ENCODE measurements at regions not wholly inside any gene's neighbourhood (a gene's known extent, or its start where the extent isn't known, plus 50 kb on each side); places are given as distances from the start of the nearest gene placed in this dataset.

- CTCF ChIA-PET = no interaction called here
- ATAC-seq (no peak), DNase-seq (no peak)
- H3K9me3 ChIP-seq (ENCODE audit: control insufficient read depth in 2 of 3, low read length in 3 of 3) = no peaks in the 10 kb centered on the region
- no peaks in the 10 kb centered on the region for H3K27me3 ChIP-seq (ENCODE audit: control insufficient read depth in 2 of 2, insufficient read depth in 2 of 2, low read length in 2 of 2)
- H3K4me1 Mint-ChIP-seq = peaks cover 0 to 3% (median 0%) of the 10 kb centered on the region in 7 donors
- no peaks in the 10 kb centered on the region for H3K9me3 Mint-ChIP-seq
- H3K27me3 Mint-ChIP-seq = peaks cover 0 to 27% (median 23%) of the 10 kb centered on the region in 5 donors
- no peak overlapping the region for H3K4me3 ChIP-seq (ENCODE audit: low read length)
- H3K27ac Mint-ChIP-seq = no peak overlapping the region
- no peaks in the 10 kb centered on the region for H3K36me3 ChIP-seq (ENCODE audit: control insufficient read depth in 2 of 3, insufficient read depth in 3 of 3, low read length in 3 of 3)
- POLR2A ChIA-PET = no interaction called here
- H3K4me3 Mint-ChIP-seq = no peak overlapping the region
- no peaks in the 10 kb centered on the region for H3K36me3 Mint-ChIP-seq
- no peak overlapping the region for H3K27ac ChIP-seq (ENCODE audit: low read depth, low read length)
- intact Hi-C loops (cut with micrococcal nuclease) = no loop called here
- no peaks in the 10 kb centered on the region for H3K4me1 ChIP-seq (ENCODE audit: control insufficient read depth in 2 of 2, insufficient read depth in 2 of 2, low read length in 2 of 2)
Measured at GRCh38 chr6:15822835-15823234, 160.0 kb upstream of the DTNBP1 start.

DNA sequence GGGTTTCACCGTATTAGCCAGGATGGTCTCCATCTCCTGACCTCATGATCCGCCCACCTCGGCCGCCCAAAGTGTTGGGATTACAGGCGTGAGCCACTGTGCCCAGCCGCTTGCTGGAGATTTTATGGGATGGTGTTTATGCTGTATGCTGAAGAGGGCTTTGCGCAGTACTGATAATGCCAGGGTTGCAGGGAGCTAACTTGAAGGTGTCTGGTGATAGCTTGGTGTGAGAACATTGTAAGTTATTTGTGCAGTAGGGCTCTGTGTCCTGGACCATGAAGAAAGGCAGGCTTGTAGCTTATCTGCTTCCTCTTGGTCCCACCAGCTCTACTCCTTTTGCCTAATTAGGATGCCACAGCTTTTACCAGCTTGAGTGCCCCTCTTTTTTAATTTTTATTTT is 157.0 kb upstream of the DTNBP1 start:
- DNase-seq (no peak), ATAC-seq (no peak)
- no peaks in the 10 kb centered on the region for H3K9me3 ChIP-seq (ENCODE audit: control insufficient read depth in 2 of 3, low read length in 3 of 3)
- no peaks in the 10 kb centered on the region for H3K27me3 ChIP-seq (ENCODE audit: control insufficient read depth in 2 of 2, insufficient read depth in 2 of 2, low read length in 2 of 2)
- Mint-ChIP-seq H3K36me3 (no peaks in the 10 kb centered on the region), H3K4me1 (peaks cover 0 to 2% (median 0%) of the 10 kb centered on the region in 7 donors), H3K4me3 (no peak overlapping the region), H3K9me3 (no peaks in the 10 kb centered on the region), H3K27me3 (peaks cover 0 to 18% (median 11%) of the 10 kb centered on the region in 5 donors), H3K27ac (no peak overlapping the region)
- no peaks in the 10 kb centered on the region for H3K4me1 ChIP-seq (ENCODE audit: control insufficient read depth in 2 of 2, insufficient read depth in 2 of 2, low read length in 2 of 2)
- H3K4me3 ChIP-seq (ENCODE audit: low read length) = no peak overlapping the region
- intact Hi-C loops (cut with micrococcal nuclease) = no loop called here
- CTCF ChIA-PET = no interaction called here
- POLR2A ChIA-PET = no interaction called here
- H3K27ac ChIP-seq (ENCODE audit: low read depth, low read length) = no peak overlapping the region
- H3K36me3 ChIP-seq (ENCODE audit: control insufficient read depth in 2 of 3, insufficient read depth in 3 of 3, low read length in 3 of 3) = no peaks in the 10 kb centered on the region

DNA sequence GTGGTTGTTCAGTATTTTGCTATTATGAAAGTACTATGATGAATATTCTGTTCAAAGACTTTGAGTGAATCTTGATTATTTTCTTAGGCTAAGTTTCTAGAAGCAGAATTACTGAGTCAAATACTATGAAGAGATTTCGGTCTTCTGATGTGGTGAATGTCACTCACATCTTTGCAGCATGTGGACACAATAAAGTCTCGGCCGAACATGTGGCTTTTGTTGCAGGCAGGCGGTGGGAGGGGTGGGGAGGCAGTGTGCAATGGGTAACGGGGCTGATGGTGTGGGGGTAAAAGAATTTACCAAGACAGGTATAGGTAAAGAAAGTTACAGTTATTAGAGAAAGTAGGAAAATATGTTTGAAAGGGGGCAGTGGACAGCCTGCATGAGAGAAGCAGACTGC is 156.4 kb upstream of the DTNBP1 start:
- CTCF ChIA-PET = no interaction called here
- no peaks in the 10 kb centered on the region for H3K4me1 ChIP-seq (ENCODE audit: control insufficient read depth in 2 of 2, insufficient read depth in 2 of 2, low read length in 2 of 2)

GRCh38 chr6:15818491-15818890 is 155.7 kb upstream of the DTNBP1 start:
- Mint-ChIP-seq H3K4me3 (no peak overlapping the region), H3K27ac (no peak overlapping the region), H3K4me1 (peaks cover 0 to 2% (median 0%) of the 10 kb centered on the region in 7 donors), H3K9me3 (no peaks in the 10 kb centered on the region), H3K27me3 (peaks cover 0 to 17% (median 10%) of the 10 kb centered on the region in 5 donors), H3K36me3 (no peaks in the 10 kb centered on the region)
- DNase-seq = no peak
- CTCF ChIA-PET = no interaction called here
- H3K9me3 ChIP-seq (ENCODE audit: control insufficient read depth in 2 of 3, low read length in 3 of 3) = no peaks in the 10 kb centered on the region
- no peak for ATAC-seq
- no peak overlapping the region for H3K4me3 ChIP-seq (ENCODE audit: low read length)
- no peaks in the 10 kb centered on the region for H3K4me1 ChIP-seq (ENCODE audit: control insufficient read depth in 2 of 2, insufficient read depth in 2 of 2, low read length in 2 of 2)
- POLR2A ChIA-PET = no interaction called here
- no peaks in the 10 kb centered on the region for H3K36me3 ChIP-seq (ENCODE audit: control insufficient read depth in 2 of 3, insufficient read depth in 3 of 3, low read length in 3 of 3)
- H3K27me3 ChIP-seq (ENCODE audit: control insufficient read depth in 2 of 2, insufficient read depth in 2 of 2, low read length in 2 of 2) = no peaks in the 10 kb centered on the region
- H3K27ac ChIP-seq (ENCODE audit: low read depth, low read length) = no peak overlapping the region
- intact Hi-C loops (cut with micrococcal nuclease) = no loop called here

More for the DNA sequence above, 156.4 kb upstream of the DTNBP1 start:
- DNase-seq (no peak), ATAC-seq (no peak)
- Mint-ChIP-seq H3K4me1 (peaks cover 0 to 2% (median 0%) of the 10 kb centered on the region in 7 donors), H3K27me3 (peaks cover 0 to 18% (median 11%) of the 10 kb centered on the region in 5 donors), H3K9me3 (no peaks in the 10 kb centered on the region), H3K4me3 (no peak overlapping the region), H3K36me3 (no peaks in the 10 kb centered on the region), H3K27ac (no peak overlapping the region)
- Histone ChIP-seq H3K4me3 (ENCODE audit: low read length) (no peak overlapping the region), H3K27me3 (ENCODE audit: control insufficient read depth in 2 of 2, insufficient read depth in 2 of 2, low read length in 2 of 2) (no peaks in the 10 kb centered on the region), H3K9me3 (ENCODE audit: control insufficient read depth in 2 of 3, low read length in 3 of 3) (no peaks in the 10 kb centered on the region), H3K27ac (ENCODE audit: low read depth, low read length) (no peak overlapping the region), H3K36me3 (ENCODE audit: control insufficient read depth in 2 of 3, insufficient read depth in 3 of 3, low read length in 3 of 3) (no peaks in the 10 kb centered on the region)
- POLR2A ChIA-PET = no interaction called here
- intact Hi-C loops (cut with micrococcal nuclease) = no loop called here

DNA sequence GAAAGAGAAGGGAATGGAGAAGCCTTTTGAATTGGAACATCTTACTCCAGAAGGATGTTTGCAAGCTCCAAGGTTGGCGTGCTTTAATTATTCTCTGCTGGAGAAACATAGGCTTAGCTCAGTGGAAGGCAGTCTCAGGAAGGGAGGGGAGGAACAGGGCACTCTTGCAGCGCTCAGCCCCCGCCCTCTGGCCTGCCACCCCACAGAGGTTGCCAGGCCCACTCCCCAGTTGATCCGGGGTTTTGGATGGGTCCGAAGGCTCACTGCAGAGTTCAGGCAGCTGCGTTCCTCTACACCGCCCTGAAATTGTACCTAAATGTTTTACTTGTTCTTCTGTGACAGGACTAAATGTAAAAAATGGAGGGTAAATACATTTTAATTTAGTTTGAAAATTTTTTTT is 155.2 kb upstream of the DTNBP1 start:
- intact Hi-C loops (cut with micrococcal nuclease) = no loop called here
- no peaks in the 10 kb centered on the region for H3K27me3 ChIP-seq (ENCODE audit: control insufficient read depth in 2 of 2, insufficient read depth in 2 of 2, low read length in 2 of 2)
- ChIA-PET POLR2A (no interaction called here), CTCF (no interaction called here)
- H3K27ac ChIP-seq (ENCODE audit: low read depth, low read length) = no peak overlapping the region
- H3K4me1 ChIP-seq (ENCODE audit: control insufficient read depth in 2 of 2, insufficient read depth in 2 of 2, low read length in 2 of 2) = no peaks in the 10 kb centered on the region
- H3K9me3 ChIP-seq (ENCODE audit: control insufficient read depth in 2 of 3, low read length in 3 of 3) = no peaks in the 10 kb centered on the region
- Mint-ChIP-seq H3K27ac (no peak overlapping the region), H3K4me3 (no peak overlapping the region), H3K27me3 (peaks cover 0 to 14% (median 10%) of the 10 kb centered on the region in 5 donors), H3K4me1 (peaks cover 0 to 2% (median 0%) of the 10 kb centered on the region in 7 donors), H3K36me3 (no peaks in the 10 kb centered on the region), H3K9me3 (no peaks in the 10 kb centered on the region)
- ATAC-seq = no peak
- no peak overlapping the region for H3K4me3 ChIP-seq (ENCODE audit: low read length)
- H3K36me3 ChIP-seq (ENCODE audit: control insufficient read depth in 2 of 3, insufficient read depth in 3 of 3, low read length in 3 of 3) = no peaks in the 10 kb centered on the region
- no peak for DNase-seq

DNA sequence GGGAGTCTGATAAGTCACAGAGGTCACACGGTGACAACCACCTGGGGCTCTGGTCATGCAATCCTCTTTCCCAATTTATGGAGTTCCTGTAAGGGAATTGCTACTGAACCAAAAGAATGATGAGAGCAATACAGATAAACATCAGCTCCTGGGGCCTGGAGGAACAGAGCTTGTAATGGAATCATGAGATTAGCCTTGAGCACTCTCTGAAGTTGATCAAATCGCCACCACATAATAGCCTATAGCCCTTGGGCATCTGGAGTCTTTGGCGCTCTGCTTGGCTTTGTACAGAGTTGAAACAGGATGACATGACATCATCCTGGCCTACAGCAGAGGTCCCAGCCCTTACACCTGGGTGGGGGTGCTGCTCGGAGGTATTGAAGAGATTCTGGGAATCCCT is 154.3 kb upstream of the DTNBP1 start:
- DNase-seq (no peak), ATAC-seq (no peak)
- Histone ChIP-seq H3K27me3 (ENCODE audit: control insufficient read depth in 2 of 2, insufficient read depth in 2 of 2, low read length in 2 of 2) (no peaks in the 10 kb centered on the region), H3K9me3 (ENCODE audit: control insufficient read depth in 2 of 3, low read length in 3 of 3) (no peaks in the 10 kb centered on the region), H3K4me3 (ENCODE audit: low read length) (no peak overlapping the region), H3K36me3 (ENCODE audit: control insufficient read depth in 2 of 3, insufficient read depth in 3 of 3, low read length in 3 of 3) (no peaks in the 10 kb centered on the region), H3K4me1 (ENCODE audit: control insufficient read depth in 2 of 2, insufficient read depth in 2 of 2, low read length in 2 of 2) (no peaks in the 10 kb centered on the region), H3K27ac (ENCODE audit: low read depth, low read length) (no peak overlapping the region)
- ChIA-PET POLR2A (no interaction called here), CTCF (no interaction called here)
- intact Hi-C loops (cut with micrococcal nuclease) = no loop called here
- no peaks in the 10 kb centered on the region for H3K36me3 Mint-ChIP-seq
- no peak overlapping the region for H3K4me3 Mint-ChIP-seq
- peaks cover 2 to 18% (median 9%) of the 10 kb centered on the region in 5 donors for H3K27me3 Mint-ChIP-seq
- H3K9me3 Mint-ChIP-seq = no peaks in the 10 kb centered on the region
- peaks cover 0 to 2% (median 0%) of the 10 kb centered on the region in 7 donors for H3K4me1 Mint-ChIP-seq
- H3K27ac Mint-ChIP-seq = no peak overlapping the region

DNA sequence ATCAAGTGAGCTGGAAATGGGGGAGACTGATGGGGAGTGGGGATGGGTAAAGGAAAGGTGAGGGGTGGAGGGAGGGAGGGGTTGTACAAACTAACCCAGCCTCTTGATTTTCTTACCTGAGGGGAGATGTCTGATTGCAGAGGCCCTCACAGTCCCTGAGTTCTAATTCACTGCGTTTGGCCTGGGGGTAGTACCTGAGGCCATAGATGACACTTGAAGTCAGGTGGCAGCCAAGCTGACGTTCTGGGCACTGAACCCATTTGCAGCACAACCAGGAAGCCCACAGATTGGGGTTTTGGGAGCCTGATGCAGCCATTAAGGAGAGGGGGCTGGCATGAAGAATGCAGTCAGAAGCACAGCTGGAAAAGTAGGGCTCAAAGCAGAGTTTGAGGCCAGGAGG is 153.8 kb upstream of the DTNBP1 start:
- Mint-ChIP-seq H3K9me3 (no peaks in the 10 kb centered on the region), H3K27ac (no peak overlapping the region)

More for the DNA sequence above, 153.8 kb upstream of the DTNBP1 start:
- ChIA-PET POLR2A (no interaction called here), CTCF (no interaction called here)
- no peak overlapping the region for H3K4me3 Mint-ChIP-seq
- no peaks in the 10 kb centered on the region for H3K4me1 ChIP-seq (ENCODE audit: control insufficient read depth in 2 of 2, insufficient read depth in 2 of 2, low read length in 2 of 2)
- no peak for DNase-seq
- no peaks in the 10 kb centered on the region for H3K36me3 ChIP-seq (ENCODE audit: control insufficient read depth in 2 of 3, insufficient read depth in 3 of 3, low read length in 3 of 3)
- no peak for ATAC-seq
- no peaks in the 10 kb centered on the region for H3K9me3 ChIP-seq (ENCODE audit: control insufficient read depth in 2 of 3, low read length in 3 of 3)
- no peaks in the 10 kb centered on the region for H3K27me3 ChIP-seq (ENCODE audit: control insufficient read depth in 2 of 2, insufficient read depth in 2 of 2, low read length in 2 of 2)
- no peak overlapping the region for H3K27ac ChIP-seq (ENCODE audit: low read depth, low read length)
- intact Hi-C loops (cut with micrococcal nuclease) = no loop called here
- H3K4me1 Mint-ChIP-seq = peaks cover 0 to 2% (median 0%) of the 10 kb centered on the region in 7 donors
- H3K27me3 Mint-ChIP-seq = peaks cover 2 to 19% (median 9%) of the 10 kb centered on the region in 5 donors
- H3K4me3 ChIP-seq (ENCODE audit: low read length) = no peak overlapping the region
- H3K36me3 Mint-ChIP-seq = no peaks in the 10 kb centered on the region
